Renal cortical epithelial cell (primary cell): ENCODE measurements at regions not wholly inside any gene's neighbourhood (a gene's known extent, or its start where the extent isn't known, plus 50 kb on each side); places are given as distances from the start of the nearest gene placed in this dataset.

ENCODE experiments used
- DNase-seq: peaks from one replicate; pipeline ENCODE4 v3.0.0-alpha.2; 2011; ENCODE audit warnings: low read depth

GRCh38 chrX:40167850-40168479, 70.2 kb upstream of the BCOR start:
- DNase-seq = no peak

GRCh38 chrX:40167233-40167849, 69.6 kb upstream of the BCOR start:
- no peak for DNase-seq

GRCh38 chrX:40166582-40166981, 68.8 kb upstream of the BCOR start:
- no peak for DNase-seq

- DNase-seq = no peak
Measured at GRCh38 chrX:40165861-40166260, 68.1 kb upstream of the BCOR start.

- no peak for DNase-seq
Measured at GRCh38 chrX:40165206-40165605, 67.4 kb upstream of the BCOR start.

GRCh38 chrX:40164751-40165150, 67.0 kb upstream of the BCOR start:
- DNase-seq = no peak

GRCh38 chrX:40158036-40158706, 60.4 kb upstream of the BCOR start:
- DNase-seq = no peak

- DNase-seq = no peak
Measured at GRCh38 chrX:40157228-40158035, 59.7 kb upstream of the BCOR start.

GRCh38 chrX:40156470-40157227, 58.9 kb upstream of the BCOR start:
- no peak for DNase-seq

GRCh38 chrX:40155589-40156469, 58.1 kb upstream of the BCOR start:
- DNase-seq = no peak

GRCh38 chrX:40154853-40155588, 57.3 kb upstream of the BCOR start:
- DNase-seq = no peak

- no peak for DNase-seq
Measured at GRCh38 chrX:40154250-40154852, 56.6 kb upstream of the BCOR start.

- DNase-seq = no peak
Measured at GRCh38 chrX:40153345-40154249, 55.8 kb upstream of the BCOR start.

GRCh38 chrX:40152741-40153344, 55.1 kb upstream of the BCOR start:
- no peak for DNase-seq

- DNase-seq = no peak
Measured at GRCh38 chrX:40152173-40152711, 54.5 kb upstream of the BCOR start.

GRCh38 chrX:40151211-40152172, 53.7 kb upstream of the BCOR start:
- DNase-seq = no peak

- DNase-seq = no peak
Measured at GRCh38 chrX:40150503-40150902, 52.7 kb upstream of the BCOR start.
